ENCODE measurements at regions not wholly inside any gene's neighbourhood (a gene's known extent, or its start where the extent isn't known, plus 50 kb on each side); places are given as distances from the start of the nearest gene placed in this dataset.

DNA sequence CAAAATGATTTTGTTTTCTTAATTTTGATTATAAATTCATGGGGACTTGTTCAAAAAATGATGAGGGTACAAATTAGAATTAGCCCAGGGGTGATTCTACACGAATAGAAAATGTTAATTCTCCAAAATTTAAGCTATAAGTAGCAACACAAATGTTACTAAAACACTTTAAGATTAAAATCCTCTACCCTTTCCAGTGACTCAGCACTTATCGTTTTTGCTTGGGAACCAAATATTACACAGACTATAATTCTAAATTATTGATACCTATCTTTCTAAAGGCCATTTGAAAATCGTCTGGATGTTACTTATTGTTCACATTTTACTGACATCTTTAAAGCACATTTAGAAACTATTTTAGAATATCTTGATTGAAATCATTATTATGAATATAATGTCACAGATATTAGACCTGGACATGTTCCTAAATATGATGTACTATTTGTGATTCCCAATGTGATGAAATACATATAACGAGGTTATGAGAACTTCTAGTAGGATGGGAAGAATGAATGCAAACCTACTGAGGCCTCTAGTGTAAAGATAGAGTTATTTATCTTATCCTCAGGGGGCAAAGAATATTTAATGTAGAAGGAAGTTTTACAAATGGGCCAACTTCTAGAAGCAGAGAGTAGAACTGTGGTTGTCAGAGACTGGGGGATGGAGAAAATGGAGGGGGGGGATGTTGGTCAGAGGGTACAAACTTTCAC is 132.0 kb upstream of the TP63 start:
- CTCF ChIA-PET: no interaction called here
- Mint-ChIP-seq H3K27ac (no peak overlapping the region), H3K4me1 (peaks cover 9% of the 10 kb centered on the region), H3K4me3 (no peak overlapping the region), H3K36me3 (peaks cover 1% of the 10 kb centered on the region), H3K9me3 (ENCODE audit: low read depth) (peaks cover 5% of the 10 kb centered on the region), H3K27me3 (no peaks in the 10 kb centered on the region)
- no peak for ATAC-seq
- DNase-seq: no peak

DNA sequence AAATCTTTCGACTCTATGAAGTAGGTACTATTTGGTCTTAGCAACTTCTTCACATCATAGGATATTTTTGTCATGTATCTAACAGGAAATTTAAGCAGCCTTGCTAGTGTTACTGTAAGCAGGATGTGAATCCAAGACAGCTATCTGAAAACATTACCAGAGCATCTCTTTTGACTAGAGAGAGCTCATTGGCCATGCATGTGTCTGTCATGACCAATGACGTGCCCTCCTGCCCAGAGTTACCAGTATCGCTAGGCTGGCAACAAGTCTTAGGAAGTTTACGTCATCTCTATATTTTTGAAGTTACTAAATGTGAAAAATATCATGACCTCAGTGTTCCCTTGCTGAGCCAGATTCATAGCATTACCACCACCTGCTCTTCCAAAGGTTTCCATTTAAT is 130.9 kb upstream of the TP63 start:
- Mint-ChIP-seq H3K4me1 (peaks cover 9% of the 10 kb centered on the region), H3K4me3 (no peak overlapping the region), H3K27me3 (no peaks in the 10 kb centered on the region), H3K36me3 (peaks cover 1% of the 10 kb centered on the region), H3K27ac (no peak overlapping the region), H3K9me3 (ENCODE audit: low read depth) (peaks cover 5% of the 10 kb centered on the region)
- CTCF ChIA-PET: no interaction called here
- DNase-seq (no peak), ATAC-seq (no peak)

DNA sequence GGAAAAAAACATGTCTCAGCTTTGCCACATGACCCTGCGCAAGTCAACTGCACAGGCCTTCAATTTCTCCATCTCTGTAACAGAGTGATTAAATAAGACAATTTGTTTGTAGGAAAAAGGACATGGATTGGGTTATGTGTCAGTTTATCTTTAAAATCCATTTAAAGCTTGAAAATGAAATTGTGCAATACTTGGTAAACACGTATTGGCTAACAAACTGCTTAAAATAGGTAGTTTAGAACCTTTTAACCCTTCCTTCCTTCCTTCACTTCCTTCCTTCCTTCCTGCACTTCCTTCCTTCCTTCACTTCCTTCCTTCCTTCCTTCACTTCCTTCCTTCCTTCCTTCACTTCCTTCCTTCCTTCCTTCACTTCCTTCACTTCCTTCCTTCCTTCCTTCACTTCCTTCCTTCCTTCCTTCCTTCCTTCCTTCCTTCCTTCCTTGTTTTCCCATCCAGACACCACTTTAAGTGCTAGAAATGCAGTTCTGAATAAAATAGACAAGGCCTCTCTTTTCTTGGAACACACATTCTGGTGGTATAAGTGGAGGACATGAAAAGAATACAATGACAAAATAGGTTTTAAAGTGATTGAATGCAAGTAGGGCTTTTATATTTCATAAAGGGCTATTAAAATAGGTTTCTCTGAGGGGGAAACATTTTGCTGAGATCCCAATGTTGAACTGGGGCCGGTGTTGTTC is 130.2 kb upstream of the TP63 start:
- CTCF ChIA-PET: no interaction called here
- peaks cover 5% of the 10 kb centered on the region for H3K9me3 Mint-ChIP-seq (ENCODE audit: low read depth)
- H3K27me3 Mint-ChIP-seq: no peaks in the 10 kb centered on the region
- H3K36me3 Mint-ChIP-seq: peaks cover 1% of the 10 kb centered on the region
- H3K27ac Mint-ChIP-seq: no peak overlapping the region
- no peak for ATAC-seq
- no peak overlapping the region for H3K4me3 Mint-ChIP-seq
- peaks cover 9% of the 10 kb centered on the region for H3K4me1 Mint-ChIP-seq
- DNase-seq: no peak

DNA sequence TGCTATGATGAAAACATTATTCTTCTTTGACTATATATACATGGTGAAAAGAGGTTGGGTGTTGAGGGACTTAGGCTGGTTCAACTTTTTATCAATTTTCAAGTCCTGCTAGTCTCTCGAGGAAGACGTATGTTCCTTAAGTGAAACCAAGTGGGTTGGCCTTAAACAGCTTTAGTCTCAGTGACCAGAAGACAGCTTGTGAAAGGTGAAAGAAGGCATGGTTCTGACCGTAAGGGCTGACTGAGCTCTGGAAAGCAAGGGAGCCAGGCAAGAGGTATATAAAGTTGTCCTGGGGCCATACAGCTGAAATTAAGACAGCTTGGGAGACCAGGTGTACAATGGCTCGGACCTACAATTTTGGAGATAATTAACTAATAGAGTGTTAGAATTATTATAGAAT is 128.9 kb upstream of the TP63 start:
- ATAC-seq (no peak), DNase-seq (no peak)
- Mint-ChIP-seq H3K36me3 (peaks cover 1% of the 10 kb centered on the region), H3K4me3 (no peak overlapping the region), H3K27ac (no peak overlapping the region), H3K27me3 (no peaks in the 10 kb centered on the region), H3K9me3 (ENCODE audit: low read depth) (peaks cover 5% of the 10 kb centered on the region), H3K4me1 (peaks cover 9% of the 10 kb centered on the region)
- CTCF ChIA-PET: no interaction called here

DNA sequence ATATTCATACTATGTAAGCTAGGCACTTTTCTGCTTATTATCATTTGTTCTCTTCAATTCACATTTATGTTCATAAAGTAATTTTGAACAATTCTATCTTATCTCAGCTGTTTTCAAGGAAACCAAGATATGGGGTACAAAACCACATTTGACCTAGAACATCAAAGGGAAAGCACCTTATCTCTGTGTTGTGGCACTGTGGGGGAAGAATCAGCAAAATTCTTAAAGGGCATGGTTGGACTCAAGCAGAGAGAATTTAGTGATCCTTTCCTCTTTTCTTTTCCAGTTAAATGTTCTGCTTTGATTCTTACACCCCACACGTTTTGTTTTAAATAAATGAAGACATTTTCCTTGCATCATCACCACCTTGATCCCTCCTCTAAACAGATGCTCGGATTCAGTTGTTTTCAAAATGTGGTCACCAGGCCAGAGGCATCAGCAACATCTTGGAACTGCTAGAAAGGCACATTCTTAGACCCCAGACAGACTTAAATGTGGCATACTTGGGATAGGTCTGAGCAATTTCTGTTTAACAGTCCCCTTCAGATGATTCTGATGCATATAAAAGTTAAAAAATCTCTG is 128.4 kb upstream of the TP63 start:
- no peak overlapping the region for H3K27ac Mint-ChIP-seq
- peaks cover 5% of the 10 kb centered on the region for H3K9me3 Mint-ChIP-seq (ENCODE audit: low read depth)
- H3K36me3 Mint-ChIP-seq: peaks cover 1% of the 10 kb centered on the region
- CTCF ChIA-PET: no interaction called here
- H3K27me3 Mint-ChIP-seq: no peaks in the 10 kb centered on the region
- peaks cover 9% of the 10 kb centered on the region for H3K4me1 Mint-ChIP-seq
- DNase-seq (no peak), ATAC-seq (no peak)
- no peak overlapping the region for H3K4me3 Mint-ChIP-seq

DNA sequence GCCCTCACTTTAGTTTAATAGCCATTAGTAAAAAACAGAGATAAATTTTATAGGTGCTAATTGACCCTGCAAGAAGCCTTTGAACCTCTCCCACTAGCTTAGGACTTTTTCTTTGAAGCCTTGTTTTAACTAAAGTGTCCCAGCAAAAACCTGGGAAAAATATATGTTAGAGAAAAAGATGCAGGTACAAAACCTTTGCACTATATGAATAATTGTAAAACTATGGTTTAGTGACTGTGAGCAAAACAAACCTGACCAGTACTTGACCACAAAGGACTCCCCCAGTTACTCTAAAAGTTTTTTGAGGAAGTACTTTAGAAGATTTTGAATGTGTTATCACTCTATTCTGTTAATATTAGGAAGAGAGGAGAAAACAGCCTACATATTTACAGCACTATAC is 123.3 kb upstream of the TP63 start:
- H3K36me3 Mint-ChIP-seq: no peaks in the 10 kb centered on the region
- no peak overlapping the region for H3K4me3 Mint-ChIP-seq
- H3K27ac Mint-ChIP-seq: no peak overlapping the region
- H3K4me1 Mint-ChIP-seq: peaks cover 3% of the 10 kb centered on the region
- ATAC-seq (no peak), DNase-seq (no peak)
- H3K9me3 Mint-ChIP-seq (ENCODE audit: low read depth): no peaks in the 10 kb centered on the region
- CTCF ChIA-PET: interaction anchor here (1.0 kb wide), 1 partner anchor 94 kb away, joined by 3 read pairs; no protein-coding TSS in a partner anchor
- H3K27me3 Mint-ChIP-seq: no peaks in the 10 kb centered on the region

DNA sequence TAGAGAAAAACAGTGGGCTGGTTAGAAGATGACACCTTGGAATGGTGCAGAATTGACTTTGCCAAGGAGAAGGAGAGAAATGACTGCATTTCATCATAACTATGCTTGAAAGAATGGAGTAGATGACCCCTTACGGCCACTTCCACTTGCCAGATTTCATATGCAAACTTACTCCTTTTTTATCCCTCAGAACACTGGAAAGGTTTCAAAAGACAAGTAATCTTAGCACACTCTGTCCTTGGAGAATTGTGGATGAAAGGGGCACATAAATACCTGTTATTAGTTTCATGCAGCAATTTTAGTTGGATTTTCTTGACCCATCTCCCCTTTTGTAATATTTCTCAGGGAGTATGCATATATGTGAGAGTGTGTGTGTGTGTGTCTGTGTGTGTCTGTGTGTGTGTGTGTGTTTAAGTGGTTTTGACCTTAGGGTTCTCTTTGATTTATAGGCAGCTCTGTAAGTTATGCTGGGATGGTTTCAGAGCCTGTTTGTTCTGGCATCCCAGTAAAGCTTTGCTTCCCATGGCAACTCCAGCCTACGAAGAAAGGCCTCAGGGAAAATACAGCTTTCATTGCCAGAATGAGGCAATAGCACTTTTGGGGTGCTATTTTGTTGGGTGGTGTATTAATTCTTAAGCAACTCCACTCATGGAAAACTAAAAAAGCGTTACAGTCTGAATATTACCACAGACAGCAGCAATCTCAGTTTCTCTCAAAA is 122.2 kb upstream of the TP63 start:
- ATAC-seq: no peak
- Mint-ChIP-seq H3K4me1 (no peaks in the 10 kb centered on the region), H3K9me3 (ENCODE audit: low read depth) (no peaks in the 10 kb centered on the region), H3K36me3 (no peaks in the 10 kb centered on the region), H3K27me3 (no peaks in the 10 kb centered on the region), H3K4me3 (no peak overlapping the region), H3K27ac (no peak overlapping the region)
- DNase-seq: no peak
- CTCF ChIA-PET: no interaction called here

DNA sequence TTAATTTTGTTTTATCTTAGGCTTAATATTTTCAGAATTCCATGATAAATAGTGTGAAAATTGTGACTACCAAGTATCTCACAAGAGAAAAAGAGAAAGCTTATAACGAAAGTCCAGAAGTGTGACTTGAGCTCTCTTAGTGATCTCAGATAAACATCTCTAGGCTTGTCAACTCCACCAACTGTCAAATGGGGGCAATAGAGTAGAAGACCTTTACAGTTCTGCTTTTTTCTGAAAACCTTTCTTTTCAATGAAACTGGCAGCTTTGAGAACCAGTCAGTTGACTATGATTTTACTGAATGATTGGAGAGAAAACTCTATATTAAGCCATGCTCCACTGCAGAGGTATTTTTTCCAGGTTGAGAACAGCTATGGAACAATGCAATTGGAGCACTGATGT is 119.2 kb upstream of the TP63 start:
- ATAC-seq: no peak
- DNase-seq: no peak
- H3K36me3 Mint-ChIP-seq: no peaks in the 10 kb centered on the region
- CTCF ChIA-PET: no interaction called here
- H3K27ac Mint-ChIP-seq: no peak overlapping the region
- no peaks in the 10 kb centered on the region for H3K4me1 Mint-ChIP-seq
- no peaks in the 10 kb centered on the region for H3K27me3 Mint-ChIP-seq
- peaks cover 3% of the 10 kb centered on the region for H3K9me3 Mint-ChIP-seq (ENCODE audit: low read depth)
- no peak overlapping the region for H3K4me3 Mint-ChIP-seq

DNA sequence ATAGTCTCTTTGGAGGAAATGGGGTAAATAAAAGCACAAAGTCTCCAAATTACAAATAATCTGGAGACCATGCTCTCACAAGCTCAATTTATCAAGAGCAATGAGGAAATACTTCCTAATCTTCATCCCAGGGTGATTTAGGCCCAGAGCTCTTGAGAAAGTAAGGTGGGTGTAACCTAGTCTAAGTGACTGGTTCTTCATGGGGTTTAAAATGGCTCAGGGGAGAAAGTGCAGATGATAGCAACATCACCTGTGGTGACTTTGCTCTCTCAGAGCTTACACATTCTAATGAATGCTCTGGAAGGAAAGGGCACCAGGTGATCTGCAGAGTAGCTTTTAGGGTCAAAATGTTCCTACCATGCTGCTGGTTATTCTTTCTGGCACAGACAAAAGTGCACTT is 118.4 kb upstream of the TP63 start:
- no peak overlapping the region for H3K27ac Mint-ChIP-seq
- H3K4me1 Mint-ChIP-seq: no peaks in the 10 kb centered on the region
- CTCF ChIA-PET: interaction anchor here (0.8 kb wide), 1 partner anchor 690 kb away, joined by 3 read pairs; no protein-coding TSS in a partner anchor
- no peak overlapping the region for H3K4me3 Mint-ChIP-seq
- DNase-seq (no peak), ATAC-seq (no peak)
- H3K9me3 Mint-ChIP-seq (ENCODE audit: low read depth): peaks cover 8% of the 10 kb centered on the region
- no peaks in the 10 kb centered on the region for H3K27me3 Mint-ChIP-seq
- no peaks in the 10 kb centered on the region for H3K36me3 Mint-ChIP-seq

DNA sequence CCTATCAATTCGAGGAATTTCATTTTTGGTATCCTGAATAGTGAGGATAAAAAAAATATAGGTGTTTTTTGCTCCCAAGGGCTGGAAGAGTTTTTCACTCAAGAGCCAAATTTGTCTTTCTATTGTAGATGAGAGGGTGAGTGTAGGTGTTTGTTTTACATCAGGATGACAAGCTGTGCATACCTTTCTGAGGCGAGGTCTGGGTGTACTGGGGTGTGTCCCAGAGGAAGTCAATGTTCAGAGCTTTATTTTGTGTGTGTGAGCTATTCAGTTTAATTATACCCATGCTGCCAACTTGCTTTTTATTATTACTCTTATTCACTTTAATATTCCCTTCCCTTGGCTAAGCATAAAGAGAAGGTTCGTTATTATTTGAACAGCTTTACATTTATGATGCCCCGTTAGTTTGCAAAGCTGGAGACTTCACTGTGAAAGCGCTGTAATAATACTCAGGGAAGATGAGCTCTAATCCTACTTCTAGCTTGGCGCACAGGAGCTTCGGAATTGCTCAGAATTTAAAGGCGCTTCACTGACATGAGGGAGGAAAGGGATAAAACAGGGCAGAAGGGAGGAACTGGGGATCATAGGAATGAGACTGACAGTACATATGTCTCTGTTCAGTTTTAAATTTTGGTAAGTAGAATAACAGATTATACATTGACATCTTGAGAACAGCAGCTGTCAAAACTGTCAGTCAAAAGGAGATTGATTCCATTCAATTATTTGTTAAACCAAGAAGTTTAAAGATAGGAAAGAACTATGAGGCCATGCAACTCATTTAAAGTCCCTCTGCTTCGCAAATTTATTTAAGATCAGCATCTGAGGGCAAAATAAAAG is 117.7 kb upstream of the TP63 start:
- Mint-ChIP-seq H3K27ac (no peak overlapping the region), H3K4me3 (no peak overlapping the region), H3K4me1 (no peaks in the 10 kb centered on the region), H3K27me3 (no peaks in the 10 kb centered on the region), H3K9me3 (ENCODE audit: low read depth) (peaks cover 14% of the 10 kb centered on the region), H3K36me3 (peaks cover 2% of the 10 kb centered on the region)
- no peak for DNase-seq
- CTCF ChIA-PET: interaction anchor here (0.8 kb wide), 1 partner anchor 689 kb away, joined by 3 read pairs; no protein-coding TSS in a partner anchor
- ATAC-seq: no peak

DNA sequence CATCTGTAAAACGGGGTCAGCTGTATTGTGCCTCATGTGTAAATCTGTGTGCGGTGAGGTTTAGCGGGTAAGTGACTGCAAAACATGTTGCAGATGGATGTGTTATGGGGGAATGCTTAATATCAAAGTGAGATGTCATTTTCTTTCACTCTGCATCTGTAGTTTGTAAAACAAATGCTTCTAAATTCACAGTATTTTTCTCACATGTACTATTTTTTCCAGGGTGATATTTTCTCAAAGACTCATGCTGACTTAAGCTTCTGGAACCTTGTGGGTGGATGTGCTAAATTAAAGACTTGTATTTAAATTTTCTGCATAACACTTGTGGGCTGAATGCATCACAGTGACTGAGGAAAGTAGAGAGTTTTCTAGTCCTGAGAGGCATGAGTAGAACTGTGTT is 115.2 kb upstream of the TP63 start:
- no peak for ATAC-seq
- no peak for DNase-seq
- Mint-ChIP-seq H3K27me3 (no peaks in the 10 kb centered on the region), H3K4me1 (no peaks in the 10 kb centered on the region), H3K36me3 (peaks cover 11% of the 10 kb centered on the region), H3K9me3 (ENCODE audit: low read depth) (peaks cover 26% of the 10 kb centered on the region), H3K4me3 (no peak overlapping the region), H3K27ac (no peak overlapping the region)
- CTCF ChIA-PET: no interaction called here

DNA sequence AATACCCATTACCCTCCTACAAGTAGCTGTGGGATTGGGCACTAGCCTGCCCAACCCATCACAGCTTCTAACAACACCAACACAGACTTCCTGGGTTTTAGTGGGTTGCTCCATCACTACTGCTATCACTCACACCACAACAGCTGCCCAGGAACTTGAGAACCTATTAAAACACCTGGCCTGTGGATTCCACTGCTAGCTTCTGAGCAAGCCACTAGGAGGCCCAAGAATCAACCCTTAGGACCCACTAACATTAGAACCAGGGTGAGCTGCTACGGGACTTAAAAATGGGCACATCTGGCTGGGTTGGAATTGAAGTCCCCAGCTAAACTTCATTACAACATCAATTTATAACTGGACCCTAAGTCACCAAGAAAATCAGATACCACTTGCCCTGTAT is 113.2 kb upstream of the TP63 start:
- ATAC-seq (no peak), DNase-seq (no peak)
- H3K36me3 Mint-ChIP-seq: peaks cover 14% of the 10 kb centered on the region
- no peaks in the 10 kb centered on the region for H3K4me1 Mint-ChIP-seq
- CTCF ChIA-PET: no interaction called here
- H3K9me3 Mint-ChIP-seq (ENCODE audit: low read depth): peaks cover 26% of the 10 kb centered on the region
- no peak overlapping the region for H3K27ac Mint-ChIP-seq
- H3K27me3 Mint-ChIP-seq: no peaks in the 10 kb centered on the region
- H3K4me3 Mint-ChIP-seq: no peak overlapping the region

DNA sequence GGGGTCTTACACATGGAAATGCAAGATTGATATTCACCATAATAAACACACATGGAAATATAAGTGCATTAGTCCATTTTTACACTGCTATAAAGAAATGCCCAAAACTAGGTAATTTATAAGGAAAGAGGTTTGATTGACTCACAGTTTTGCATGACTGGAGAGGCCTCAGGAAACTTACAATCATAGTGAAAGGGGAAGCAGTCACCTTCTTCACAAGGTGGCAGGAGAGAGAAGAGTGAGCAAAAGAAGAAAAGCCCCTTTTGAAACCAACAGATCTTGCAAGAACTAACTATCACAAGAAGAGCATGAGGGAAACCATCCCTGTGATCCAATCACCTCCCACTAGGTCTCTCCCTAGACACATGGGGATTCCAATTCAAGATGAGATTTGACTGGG is 111.7 kb upstream of the TP63 start:
- DNase-seq (no peak), ATAC-seq (no peak)
- H3K27me3 Mint-ChIP-seq: no peaks in the 10 kb centered on the region
- CTCF ChIA-PET: no interaction called here
- no peak overlapping the region for H3K27ac Mint-ChIP-seq
- peaks cover 14% of the 10 kb centered on the region for H3K36me3 Mint-ChIP-seq
- peaks cover 26% of the 10 kb centered on the region for H3K9me3 Mint-ChIP-seq (ENCODE audit: low read depth)
- no peaks in the 10 kb centered on the region for H3K4me1 Mint-ChIP-seq
- H3K4me3 Mint-ChIP-seq: no peak overlapping the region
